ENCODE measurements at regions not wholly inside any gene's neighbourhood (a gene's known extent, or its start where the extent isn't known, plus 50 kb on each side); places are given as distances from the start of the nearest gene placed in this dataset.

DNA sequence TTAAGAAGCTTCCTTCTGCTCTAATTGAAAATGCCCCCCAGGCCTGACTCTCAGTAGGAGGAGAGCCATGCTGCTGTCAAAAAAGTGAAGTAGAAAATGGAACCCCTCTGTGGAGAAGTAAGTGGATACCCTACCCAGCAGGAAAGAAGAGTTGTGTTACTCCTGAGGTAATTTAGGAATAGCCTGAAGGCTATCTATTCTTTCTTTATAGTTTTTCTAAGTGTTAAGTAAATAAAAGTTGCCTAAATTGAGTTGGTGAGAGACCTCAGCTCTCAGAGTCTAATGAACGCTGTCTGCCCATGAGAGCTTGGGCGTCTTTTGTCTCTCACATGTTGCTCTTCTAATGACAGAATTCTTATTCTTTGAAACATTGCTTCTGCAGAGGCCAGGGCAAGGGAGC is 116.2 kb downstream of the NSUN3 start:
- ATAC-seq (no peak), DNase-seq (ENCODE audit: low spot score) (no peak)
- H3K4me1 Mint-ChIP-seq (ENCODE audit: low read depth in 2 of 2) = no peaks in the 10 kb centered on the region
- H3K4me3 Mint-ChIP-seq = no peak overlapping the region
- H3K9me3 Mint-ChIP-seq = no peaks in the 10 kb centered on the region
- no peaks in the 10 kb centered on the region for H3K36me3 Mint-ChIP-seq
- no peaks in the 10 kb centered on the region for H3K27me3 Mint-ChIP-seq
- H3K27ac Mint-ChIP-seq = no peak overlapping the region

GRCh38 chr3:94183551-94183950 is 120.7 kb downstream of the NSUN3 start:
- Mint-ChIP-seq H3K36me3 (no peaks in the 10 kb centered on the region), H3K4me3 (no peak overlapping the region), H3K4me1 (ENCODE audit: low read depth in 2 of 2) (no peaks in the 10 kb centered on the region), H3K27me3 (no peaks in the 10 kb centered on the region), H3K27ac (no peak overlapping the region), H3K9me3 (no peaks in the 10 kb centered on the region)
- ATAC-seq (no peak), DNase-seq (ENCODE audit: low spot score) (no peak)

DNA sequence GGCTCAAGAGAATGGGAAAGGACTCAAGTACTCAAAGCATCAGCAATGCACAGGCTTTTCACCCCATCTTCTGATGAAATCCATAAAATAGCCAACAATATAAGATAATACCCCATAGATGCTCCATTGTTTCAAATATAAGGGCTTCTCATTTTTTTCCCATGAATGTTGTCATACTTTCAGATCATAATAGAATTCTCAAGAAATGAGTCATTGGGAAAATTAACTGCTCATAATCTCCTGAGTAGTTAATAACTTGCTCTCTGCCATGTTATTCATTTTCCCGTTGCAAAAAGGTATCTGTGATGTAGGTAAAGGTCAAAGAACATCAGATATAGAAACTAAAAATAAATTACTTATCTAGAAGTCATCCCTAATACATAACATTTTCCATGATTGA is 121.9 kb downstream of the NSUN3 start:
- no peak overlapping the region for H3K4me3 Mint-ChIP-seq
- DNase-seq (ENCODE audit: low spot score) = no peak
- no peaks in the 10 kb centered on the region for H3K4me1 Mint-ChIP-seq (ENCODE audit: low read depth in 2 of 2)
- ATAC-seq = no peak
- peaks cover 0 to 6% of the 10 kb centered on the region in 2 donors for H3K27me3 Mint-ChIP-seq
- no peaks in the 10 kb centered on the region for H3K36me3 Mint-ChIP-seq
- no peak overlapping the region for H3K27ac Mint-ChIP-seq
- peaks cover 3% of the 10 kb centered on the region for H3K9me3 Mint-ChIP-seq

- no peaks in the 10 kb centered on the region for H3K4me1 Mint-ChIP-seq (ENCODE audit: low read depth in 2 of 2)
- DNase-seq (ENCODE audit: low spot score) (no peak), ATAC-seq (no peak)
- peaks cover 5% of the 10 kb centered on the region for H3K9me3 Mint-ChIP-seq
- H3K36me3 Mint-ChIP-seq = no peaks in the 10 kb centered on the region
- no peak overlapping the region for H3K4me3 Mint-ChIP-seq
- H3K27me3 Mint-ChIP-seq = peaks cover 0 to 6% of the 10 kb centered on the region in 2 donors
- no peak overlapping the region for H3K27ac Mint-ChIP-seq
Observed at GRCh38 chr3:94185753-94186152, 122.9 kb downstream of the NSUN3 start.

DNA sequence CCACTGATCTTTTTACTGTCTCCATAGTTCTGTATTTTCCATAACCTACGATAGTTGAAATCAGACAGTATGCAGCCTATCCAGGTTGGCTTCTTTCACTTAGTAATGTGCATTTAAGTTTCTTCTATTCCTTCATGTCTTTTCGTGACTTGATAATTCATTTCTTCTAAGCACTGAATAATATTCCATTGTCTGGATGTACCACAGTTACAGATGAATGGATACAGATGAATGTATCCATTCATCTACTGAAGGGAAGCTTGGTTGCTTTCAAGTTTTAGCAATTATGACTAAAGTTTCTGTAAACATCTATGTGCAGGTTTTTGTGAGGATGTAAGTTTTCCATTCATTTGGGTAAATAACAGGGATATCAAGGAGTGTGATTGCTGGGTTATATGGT is 124.8 kb downstream of the NSUN3 start:
- peaks cover 0 to 6% of the 10 kb centered on the region in 2 donors for H3K27me3 Mint-ChIP-seq
- no peak overlapping the region for H3K27ac Mint-ChIP-seq
- no peaks in the 10 kb centered on the region for H3K36me3 Mint-ChIP-seq
- no peak for DNase-seq (ENCODE audit: low spot score)
- H3K4me1 Mint-ChIP-seq (ENCODE audit: low read depth in 2 of 2) = no peaks in the 10 kb centered on the region
- H3K9me3 Mint-ChIP-seq = peaks cover 8% of the 10 kb centered on the region
- H3K4me3 Mint-ChIP-seq = no peak overlapping the region
- no peak for ATAC-seq

DNA sequence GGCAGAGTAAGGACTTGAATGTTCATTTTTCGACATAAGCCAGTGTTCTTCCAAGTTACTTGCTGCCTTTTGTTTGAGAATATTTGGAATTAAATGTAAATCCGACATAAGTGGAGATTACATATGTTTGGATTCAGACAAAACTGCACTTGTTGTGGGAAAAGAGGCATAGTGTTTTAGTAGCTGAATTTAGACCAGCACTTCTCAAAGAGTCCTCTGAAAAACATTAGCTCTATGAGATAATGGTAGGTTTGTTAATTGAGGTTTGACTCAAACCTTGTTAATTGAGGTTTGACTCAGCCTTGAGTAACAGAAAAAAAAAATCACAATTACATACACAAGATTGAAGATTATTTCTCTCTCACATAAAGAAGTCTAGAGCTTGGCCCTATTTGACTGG is 132.5 kb downstream of the NSUN3 start:
- H3K9me3 Mint-ChIP-seq = peaks cover 19% of the 10 kb centered on the region

DNA sequence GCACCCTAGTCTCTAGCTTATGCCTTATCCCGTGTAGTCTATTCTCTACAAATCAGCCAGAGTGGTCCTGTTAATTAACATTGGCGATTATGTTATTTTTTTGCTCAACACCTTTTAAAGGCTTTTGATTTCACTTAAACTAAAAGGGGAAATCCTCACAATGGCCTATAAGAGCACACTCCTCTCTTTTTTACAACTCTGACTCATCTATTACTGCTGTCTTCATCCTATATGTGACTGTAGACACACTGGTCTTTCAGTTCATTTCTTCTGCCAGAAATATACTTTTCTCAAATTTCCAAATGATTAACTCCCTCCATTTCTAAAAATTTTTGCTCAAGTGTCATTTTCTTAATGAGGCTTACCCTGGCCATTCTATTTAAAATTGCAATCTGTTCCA is 143.4 kb downstream of the NSUN3 start:
- no peaks in the 10 kb centered on the region for H3K4me1 Mint-ChIP-seq (ENCODE audit: low read depth in 2 of 2)
- ATAC-seq (no peak), DNase-seq (ENCODE audit: low spot score) (no peak)
- no peaks in the 10 kb centered on the region for H3K27me3 Mint-ChIP-seq
- H3K4me3 Mint-ChIP-seq = no peak overlapping the region
- H3K36me3 Mint-ChIP-seq = no peaks in the 10 kb centered on the region
- H3K27ac Mint-ChIP-seq = no peak overlapping the region
- no peaks in the 10 kb centered on the region for H3K9me3 Mint-ChIP-seq

More for the DNA sequence above, 132.5 kb downstream of the NSUN3 start:
- DNase-seq (ENCODE audit: low spot score) (no peak), ATAC-seq (no peak)
- Mint-ChIP-seq H3K4me3 (no peak overlapping the region), H3K4me1 (ENCODE audit: low read depth in 2 of 2) (no peaks in the 10 kb centered on the region), H3K36me3 (no peaks in the 10 kb centered on the region), H3K27ac (no peak overlapping the region), H3K27me3 (no peaks in the 10 kb centered on the region)

- H3K27ac Mint-ChIP-seq = no peak overlapping the region
Observed at GRCh38 chr3:94210256-94210655, 147.4 kb downstream of the NSUN3 start.

GRCh38 chr3:94217406-94217805 is 154.5 kb downstream of the NSUN3 start:
- no peak overlapping the region for H3K4me3 Mint-ChIP-seq
- H3K9me3 Mint-ChIP-seq = peaks cover 18% of the 10 kb centered on the region
- H3K27me3 Mint-ChIP-seq = no peaks in the 10 kb centered on the region
- no peak overlapping the region for H3K27ac Mint-ChIP-seq
- no peak for DNase-seq (ENCODE audit: low spot score)
- no peaks in the 10 kb centered on the region for H3K4me1 Mint-ChIP-seq (ENCODE audit: low read depth in 2 of 2)
- H3K36me3 Mint-ChIP-seq = no peaks in the 10 kb centered on the region
- ATAC-seq = no peak

More at GRCh38 chr3:94210256-94210655, 147.4 kb downstream of the NSUN3 start:
- H3K4me3 Mint-ChIP-seq = no peak overlapping the region
- H3K36me3 Mint-ChIP-seq = no peaks in the 10 kb centered on the region
- H3K27me3 Mint-ChIP-seq = no peaks in the 10 kb centered on the region
- H3K9me3 Mint-ChIP-seq = peaks cover 7% of the 10 kb centered on the region
- no peaks in the 10 kb centered on the region for H3K4me1 Mint-ChIP-seq (ENCODE audit: low read depth in 2 of 2)
- DNase-seq (ENCODE audit: low spot score) (no peak), ATAC-seq (no peak)

GRCh38 chr3:94220426-94220825 is 157.6 kb downstream of the NSUN3 start:
- DNase-seq (ENCODE audit: low spot score) = no peak
- Mint-ChIP-seq H3K27me3 (no peaks in the 10 kb centered on the region), H3K4me1 (ENCODE audit: low read depth in 2 of 2) (no peaks in the 10 kb centered on the region), H3K4me3 (no peak overlapping the region), H3K9me3 (peaks cover 15% of the 10 kb centered on the region), H3K27ac (no peak overlapping the region), H3K36me3 (no peaks in the 10 kb centered on the region)
- no peak for ATAC-seq

- Mint-ChIP-seq H3K27ac (no peak overlapping the region), H3K4me1 (ENCODE audit: low read depth in 2 of 2) (no peaks in the 10 kb centered on the region), H3K9me3 (peaks cover 12% of the 10 kb centered on the region), H3K4me3 (no peak overlapping the region), H3K27me3 (no peaks in the 10 kb centered on the region), H3K36me3 (no peaks in the 10 kb centered on the region)
- ATAC-seq = no peak
- DNase-seq (ENCODE audit: low spot score) = no peak
Observed at GRCh38 chr3:94221829-94222228, 159.0 kb downstream of the NSUN3 start.

GRCh38 chr3:94225148-94225865 is 162.4 kb downstream of the NSUN3 start:
- Mint-ChIP-seq H3K4me1 (ENCODE audit: low read depth in 2 of 2) (no peaks in the 10 kb centered on the region), H3K27ac (no peak overlapping the region), H3K4me3 (no peak overlapping the region), H3K9me3 (peaks cover 11% of the 10 kb centered on the region), H3K36me3 (no peaks in the 10 kb centered on the region), H3K27me3 (no peaks in the 10 kb centered on the region)
- ATAC-seq (no peak), DNase-seq (ENCODE audit: low spot score) (no peak)

DNA sequence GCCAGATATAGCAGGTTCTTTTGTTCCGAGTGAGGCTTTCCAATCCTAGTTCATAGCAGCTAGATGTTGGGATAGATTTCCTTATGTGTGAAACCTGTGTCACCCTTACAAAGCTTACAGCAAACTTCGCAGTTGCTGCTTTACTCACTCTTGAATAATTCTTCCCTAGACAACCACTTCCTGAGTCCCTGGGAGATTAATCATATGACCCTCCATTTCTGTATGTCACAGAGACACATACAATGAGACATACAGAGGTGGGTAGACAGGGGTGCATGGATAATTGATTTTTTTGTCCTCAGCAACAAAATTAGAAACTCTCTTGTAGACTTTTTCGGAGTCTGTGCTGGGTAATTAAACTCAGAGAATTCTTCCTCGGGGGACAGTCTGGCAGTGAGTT is 163.2 kb downstream of the NSUN3 start:
- DNase-seq (ENCODE audit: low spot score) = no peak
- no peak for ATAC-seq
- Mint-ChIP-seq H3K4me1 (ENCODE audit: low read depth in 2 of 2) (no peaks in the 10 kb centered on the region), H3K36me3 (no peaks in the 10 kb centered on the region), H3K9me3 (peaks cover 11% of the 10 kb centered on the region), H3K4me3 (no peak overlapping the region), H3K27ac (no peak overlapping the region), H3K27me3 (no peaks in the 10 kb centered on the region)

GRCh38 chr3:94232921-94233320 is 170.1 kb downstream of the NSUN3 start:
- Mint-ChIP-seq H3K9me3 (peaks cover 16% of the 10 kb centered on the region), H3K27ac (no peak overlapping the region), H3K4me1 (ENCODE audit: low read depth in 2 of 2) (no peaks in the 10 kb centered on the region), H3K36me3 (no peaks in the 10 kb centered on the region), H3K27me3 (no peaks in the 10 kb centered on the region), H3K4me3 (no peak overlapping the region)
- DNase-seq (ENCODE audit: low spot score) (no peak), ATAC-seq (no peak)

DNA sequence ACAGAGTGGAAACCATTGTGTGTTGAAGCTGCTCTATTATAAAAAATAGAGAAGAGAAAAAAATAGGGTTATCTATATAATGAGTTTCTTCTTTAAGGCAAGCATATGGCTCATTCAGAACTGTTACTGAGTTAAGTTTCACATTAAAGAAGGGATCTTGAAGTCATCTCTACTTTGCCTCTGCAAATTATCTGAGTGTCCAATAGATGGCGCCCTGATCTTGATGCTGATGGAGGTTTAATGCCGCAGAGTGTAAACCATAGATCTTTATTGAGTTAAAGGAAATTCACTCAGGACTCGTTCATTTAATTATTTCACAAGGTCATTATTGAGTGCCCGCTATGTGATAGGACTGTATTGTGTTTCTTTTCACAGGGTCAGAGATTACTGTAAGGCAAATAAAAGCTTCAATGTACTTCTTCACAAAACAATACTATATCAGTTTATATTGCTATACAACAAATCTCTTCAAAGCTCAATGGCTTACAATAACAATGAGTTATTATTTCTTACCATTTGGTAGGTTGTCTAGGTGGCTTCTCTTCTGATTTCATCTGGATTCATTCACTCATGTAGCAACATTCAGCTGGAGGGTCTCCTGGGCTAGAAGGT is 171.4 kb downstream of the NSUN3 start:
- DNase-seq (ENCODE audit: low spot score) (no peak), ATAC-seq (no peak)
- Mint-ChIP-seq H3K27ac (no peak overlapping the region), H3K27me3 (no peaks in the 10 kb centered on the region), H3K9me3 (peaks cover 14% of the 10 kb centered on the region), H3K4me1 (ENCODE audit: low read depth in 2 of 2) (no peaks in the 10 kb centered on the region), H3K36me3 (no peaks in the 10 kb centered on the region), H3K4me3 (no peak overlapping the region)
